CD4-positive, CD25-positive, alpha-beta regulatory T cell (primary cell): ENCODE measurements at regions not wholly inside any gene's neighbourhood (a gene's known extent, or its start where the extent isn't known, plus 50 kb on each side); places are given as distances from the start of the nearest gene placed in this dataset.

Experiments used
- ATAC-seq, 2 donors: fragments of 150-1000 bp; cut with Tn5 transposase; one replicate each; pipeline ENCODE4 v1.10.0; 2021; ENCODE audit warnings: low read depth in 2 of 2, moderate number of reproducible peaks in 2 of 2, moderate library complexity in 1 of 2
- DNase-seq, 3 donors: peaks; one replicate each; pipeline versions ENCODE4 v3.0.0 to v3.0.0-alpha.2; 2012 to 2022; ENCODE audit warnings: mixed read lengths in 1 of 3
- H3K27ac ChIP-seq: one replicate; pipeline ENCODE4 v1.7.0; 2013; ENCODE audit warnings: mild to moderate bottlenecking, low read length; ENCODE audit not compliant: insufficient read depth, poor library complexity, severe bottlenecking
- H3K27me3 ChIP-seq: one replicate; pipeline ENCODE4 v1.7.0; 2013; ENCODE audit warnings: low read length; ENCODE audit not compliant: control insufficient read depth, insufficient read depth
- H3K36me3 ChIP-seq: one replicate; pipeline ENCODE4 v1.7.0; 2013; ENCODE audit warnings: mild to moderate bottlenecking, low read length, moderate library complexity; ENCODE audit not compliant: control insufficient read depth, insufficient read depth
- H3K4me1 ChIP-seq: 2 replicates; pipeline ENCODE4 v1.7.0; 2013; ENCODE audit warnings: mild to moderate bottlenecking, low read length; ENCODE audit not compliant: insufficient read depth, control insufficient read depth, poor library complexity, severe bottlenecking
- H3K4me3 ChIP-seq: one replicate; pipeline ENCODE4 v1.7.0; 2013; ENCODE audit warnings: low read depth, mild to moderate bottlenecking, low read length, moderate library complexity
- H3K9me3 ChIP-seq, 2 experiments: 1 replicate in 1 of 2; 2 replicates in 1 of 2; pipeline ENCODE4 v1.7.0; 2013; ENCODE audit warnings: low read length in 2 of 2, mild to moderate bottlenecking in 1 of 2, moderate library complexity in 1 of 2; ENCODE audit not compliant: control insufficient read depth in 2 of 2
- H3K27ac Mint-ChIP-seq, 3 donors: one replicate each; pipeline ENCODE4 v1.8.0; 2020 to 2022; ENCODE audit warnings: mild to moderate bottlenecking in 3 of 3, mixed read lengths in 3 of 3, moderate library complexity in 2 of 3
- H3K27me3 Mint-ChIP-seq: one replicate; pipeline ENCODE4 v1.8.0; 2022; ENCODE audit warnings: mild to moderate bottlenecking, mixed read lengths
- H3K36me3 Mint-ChIP-seq: one replicate; pipeline ENCODE4 v1.8.0; 2020; ENCODE audit warnings: mixed read lengths
- H3K4me1 Mint-ChIP-seq, 4 donors: one replicate each; pipeline ENCODE4 v1.8.0; 2020 to 2022; ENCODE audit warnings: mixed read lengths in 4 of 4, mild to moderate bottlenecking in 1 of 4
- H3K4me3 Mint-ChIP-seq, 4 donors: one replicate each; pipeline ENCODE4 v1.8.0; 2020 to 2022; ENCODE audit warnings: mild to moderate bottlenecking in 4 of 4, mixed read lengths in 4 of 4, moderate library complexity in 3 of 4
- H3K9me3 Mint-ChIP-seq, 7 donors: one replicate each; pipeline ENCODE4 v1.8.0; 2020 to 2022; ENCODE audit warnings: mixed read lengths in 7 of 7, mild to moderate bottlenecking in 3 of 7, moderate library complexity in 2 of 7

- Mint-ChIP-seq H3K9me3 (peaks cover 0 to 1% (median 0%) of the 10 kb centered on the region in 7 donors), H3K4me1 (peaks cover 6 to 21% (median 10%) of the 10 kb centered on the region in 4 donors), H3K36me3 (peaks cover 7% of the 10 kb centered on the region), H3K27me3 (no peaks in the 10 kb centered on the region), H3K4me3 (no peak overlapping the region), H3K27ac (no peak overlapping the region)
- Histone ChIP-seq H3K9me3 (no peaks in the 10 kb centered on the region), H3K27me3 (no peaks in the 10 kb centered on the region), H3K36me3 (no peaks in the 10 kb centered on the region), H3K4me3 (no peak overlapping the region), H3K4me1 (no peaks in the 10 kb centered on the region), H3K27ac (no peak overlapping the region)
- DNase-seq = no peak
- ATAC-seq = no peak
These were observed 64.7 kb upstream of the RIOK3 start for GRCh38 chr18:23388357-23388756.

- no peaks in the 10 kb centered on the region for H3K4me1 ChIP-seq
- ATAC-seq = no peak
- Mint-ChIP-seq H3K4me1 (peaks cover 0 to 2% (median under 1%) of the 10 kb centered on the region in 4 donors), H3K9me3 (peaks cover 0 to 1% (median 0%) of the 10 kb centered on the region in 7 donors), H3K27me3 (no peaks in the 10 kb centered on the region), H3K36me3 (peaks cover 10% of the 10 kb centered on the region), H3K27ac (no peak overlapping the region), H3K4me3 (peak overlapping the region in 1 of 4 donors; percentile 51)
- H3K4me3 ChIP-seq = no peak overlapping the region
- no peaks in the 10 kb centered on the region for H3K36me3 ChIP-seq
- no peaks in the 10 kb centered on the region for H3K27me3 ChIP-seq
- no peak overlapping the region for H3K27ac ChIP-seq
- DNase-seq = no peak
- H3K9me3 ChIP-seq = no peaks in the 10 kb centered on the region
These were observed 61.9 kb upstream of the RIOK3 start for GRCh38 chr18:23391156-23391555.

GRCh38 chr18:23397907-23398306, 55.2 kb upstream of the RIOK3 start:
- Histone ChIP-seq H3K27ac (no peak overlapping the region), H3K4me1 (no peaks in the 10 kb centered on the region), H3K9me3 (no peaks in the 10 kb centered on the region), H3K4me3 (no peak overlapping the region), H3K27me3 (no peaks in the 10 kb centered on the region), H3K36me3 (no peaks in the 10 kb centered on the region)
- H3K27ac Mint-ChIP-seq = no peak overlapping the region
- DNase-seq = peak in 1 of 3 donors; percentile 8
- no peak for ATAC-seq
- H3K9me3 Mint-ChIP-seq = peaks cover 0 to 1% (median 0%) of the 10 kb centered on the region in 7 donors
- peaks cover 0 to 4% (median 0%) of the 10 kb centered on the region in 4 donors for H3K4me1 Mint-ChIP-seq
- H3K4me3 Mint-ChIP-seq = no peak overlapping the region
- H3K36me3 Mint-ChIP-seq = peaks cover 13% of the 10 kb centered on the region
- no peaks in the 10 kb centered on the region for H3K27me3 Mint-ChIP-seq

DNA sequence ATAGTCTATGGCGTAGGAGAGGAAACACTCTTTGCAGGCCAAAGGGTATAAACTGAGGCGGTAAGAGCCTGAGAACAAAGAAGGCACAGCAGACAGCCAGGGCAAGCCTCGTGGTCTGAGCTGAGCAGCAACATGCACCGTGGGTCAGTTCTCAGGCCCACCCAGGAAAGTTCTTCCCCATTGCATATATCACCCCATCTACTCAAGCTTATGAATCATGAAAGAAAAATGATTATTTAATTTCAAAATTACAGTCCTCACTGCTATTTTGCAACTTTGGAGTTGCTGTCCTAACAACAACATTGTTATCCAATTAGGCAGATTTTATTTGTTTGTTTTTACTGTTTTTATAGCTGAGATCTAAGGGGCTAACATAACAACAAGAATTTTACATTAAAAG, 54.7 kb upstream of the RIOK3 start:
- H3K27ac ChIP-seq = no peak overlapping the region
- no peaks in the 10 kb centered on the region for H3K9me3 ChIP-seq
- peaks cover 0 to 4% (median 0%) of the 10 kb centered on the region in 4 donors for H3K4me1 Mint-ChIP-seq
- H3K27ac Mint-ChIP-seq = no peak overlapping the region
- H3K4me1 ChIP-seq = no peaks in the 10 kb centered on the region
- H3K9me3 Mint-ChIP-seq = peaks cover 0 to 2% (median 0%) of the 10 kb centered on the region in 7 donors
- H3K36me3 Mint-ChIP-seq = peaks cover 16% of the 10 kb centered on the region
- H3K4me3 Mint-ChIP-seq = no peak overlapping the region
- no peaks in the 10 kb centered on the region for H3K27me3 Mint-ChIP-seq
- DNase-seq (no peak), ATAC-seq (no peak)
- H3K27me3 ChIP-seq = no peaks in the 10 kb centered on the region
- H3K4me3 ChIP-seq = no peak overlapping the region
- H3K36me3 ChIP-seq = no peaks in the 10 kb centered on the region

DNA sequence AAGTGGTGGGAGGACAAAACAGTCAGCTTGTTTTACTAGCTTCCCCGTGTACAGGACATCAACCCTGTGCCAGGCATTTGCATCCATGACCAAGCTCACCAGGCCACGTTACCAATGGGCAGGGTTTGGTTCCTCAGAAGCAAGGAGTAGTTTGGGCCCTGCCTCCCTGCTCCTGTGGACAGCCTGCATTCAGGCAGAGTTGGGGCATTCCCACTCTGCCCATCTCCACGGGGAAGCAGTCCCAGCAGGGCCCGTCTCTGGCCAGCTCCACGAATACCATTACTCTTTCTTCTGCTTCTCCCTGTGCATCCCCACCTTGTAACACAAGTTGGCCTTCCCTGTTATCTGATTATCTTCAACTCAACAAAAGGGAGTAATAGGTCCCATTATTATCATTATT, 54.0 kb upstream of the RIOK3 start:
- ATAC-seq (no peak), DNase-seq (no peak)
- Mint-ChIP-seq H3K27me3 (no peaks in the 10 kb centered on the region), H3K27ac (no peak overlapping the region), H3K36me3 (peaks cover 17% of the 10 kb centered on the region), H3K4me3 (no peak overlapping the region), H3K4me1 (peaks cover 0 to 4% (median 0%) of the 10 kb centered on the region in 4 donors), H3K9me3 (peaks cover 0 to 2% (median 0%) of the 10 kb centered on the region in 7 donors)
- no peaks in the 10 kb centered on the region for H3K36me3 ChIP-seq
- H3K27me3 ChIP-seq = no peaks in the 10 kb centered on the region
- no peak overlapping the region for H3K4me3 ChIP-seq
- no peaks in the 10 kb centered on the region for H3K9me3 ChIP-seq
- no peaks in the 10 kb centered on the region for H3K4me1 ChIP-seq
- H3K27ac ChIP-seq = no peak overlapping the region

- Mint-ChIP-seq H3K36me3 (peaks cover 10% of the 10 kb centered on the region), H3K9me3 (peaks cover 0 to 2% (median 0%) of the 10 kb centered on the region in 7 donors), H3K27me3 (no peaks in the 10 kb centered on the region), H3K4me1 (peaks cover 0 to 4% (median 0%) of the 10 kb centered on the region in 4 donors), H3K4me3 (peak overlapping the region in 1 of 4 donors; percentile 82), H3K27ac (no peak overlapping the region)
- Histone ChIP-seq H3K27me3 (no peaks in the 10 kb centered on the region), H3K27ac (no peak overlapping the region), H3K4me3 (no peak overlapping the region), H3K36me3 (no peaks in the 10 kb centered on the region), H3K9me3 (no peaks in the 10 kb centered on the region), H3K4me1 (no peaks in the 10 kb centered on the region)
- ATAC-seq = no peak
- no peak for DNase-seq
These were observed 52.2 kb upstream of the RIOK3 start for GRCh38 chr18:23400918-23401317.

DNA sequence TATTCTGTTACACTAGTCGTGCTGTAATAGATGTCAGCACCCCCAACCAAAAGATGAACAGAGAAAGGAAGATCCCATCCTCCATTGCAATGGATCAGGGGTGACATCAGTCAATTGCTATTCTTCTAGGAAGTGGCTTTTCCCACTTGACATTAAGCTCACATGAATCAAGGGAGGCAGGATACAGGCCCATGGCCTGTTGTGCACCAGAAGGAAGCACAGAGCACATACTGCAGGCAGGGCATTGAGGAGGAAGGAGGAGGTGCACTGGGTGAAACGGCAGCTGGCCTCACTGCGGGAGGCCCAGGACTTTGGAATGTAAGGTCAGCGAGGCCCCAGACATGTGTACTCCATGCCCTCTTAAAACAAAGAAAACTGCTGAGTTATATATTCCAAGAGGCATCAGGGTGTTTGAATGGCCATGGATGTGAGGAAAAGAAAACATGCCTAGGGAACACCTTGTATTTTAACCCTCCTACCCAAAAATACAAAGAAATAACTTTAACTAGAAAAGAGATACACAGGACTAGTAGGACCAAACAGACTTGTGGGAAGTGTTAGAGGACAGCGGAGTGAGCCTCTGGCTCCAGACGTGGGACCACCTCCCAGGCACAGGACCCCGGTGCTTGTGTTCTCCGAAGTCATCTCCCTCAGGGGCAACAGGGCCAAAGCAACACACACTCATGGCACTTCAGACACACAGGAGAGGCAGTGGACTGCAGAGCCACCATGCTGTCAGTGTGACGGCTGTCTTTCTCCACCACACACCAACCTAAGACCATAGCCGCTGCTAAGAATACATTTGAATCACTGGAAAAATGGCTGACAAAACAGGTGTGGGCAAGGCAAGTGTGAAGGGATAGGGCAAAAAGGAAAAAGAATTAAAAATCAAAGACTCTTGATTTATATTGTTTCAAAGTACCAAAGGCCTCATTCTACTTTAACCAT, 51.4 kb upstream of the RIOK3 start:
- Histone ChIP-seq H3K27me3 (no peaks in the 10 kb centered on the region), H3K4me3 (no peak overlapping the region), H3K9me3 (no peaks in the 10 kb centered on the region), H3K27ac (no peak overlapping the region), H3K36me3 (no peaks in the 10 kb centered on the region), H3K4me1 (no peaks in the 10 kb centered on the region)
- no peaks in the 10 kb centered on the region for H3K27me3 Mint-ChIP-seq
- peaks cover 0 to 4% (median 0%) of the 10 kb centered on the region in 4 donors for H3K4me1 Mint-ChIP-seq
- no peak overlapping the region for H3K4me3 Mint-ChIP-seq
- peaks cover 0 to 2% (median 0%) of the 10 kb centered on the region in 7 donors for H3K9me3 Mint-ChIP-seq
- ATAC-seq = no peak
- no peak for DNase-seq
- H3K36me3 Mint-ChIP-seq = peaks cover 10% of the 10 kb centered on the region
- peak overlapping the region in 1 of 3 donors; percentile 17 for H3K27ac Mint-ChIP-seq
